HG03280 (cell line): ENCODE measurements at regions not wholly inside any gene's neighbourhood (a gene's known extent, or its start where the extent isn't known, plus 50 kb on each side); places are given as distances from the start of the nearest gene placed in this dataset.
A peak's percentile ranks its signal among the peaks of the same experiment; 100 is the strongest.
"Not testable (repeated sequence)": the region's sequence is repeated elsewhere in the genome, so short reads cannot be mapped to it uniquely, and the experiment has no call there.

ENCODE experiments used
- ATAC-seq: cut with Tn5 transposase; IDR thresholded peaks from one replicate; pipeline ENCODE4 v1.9.1; 2021; ENCODE audit warnings: mild to moderate bottlenecking, moderate library complexity; ENCODE audit not compliant: unreplicated experiment

DNA sequence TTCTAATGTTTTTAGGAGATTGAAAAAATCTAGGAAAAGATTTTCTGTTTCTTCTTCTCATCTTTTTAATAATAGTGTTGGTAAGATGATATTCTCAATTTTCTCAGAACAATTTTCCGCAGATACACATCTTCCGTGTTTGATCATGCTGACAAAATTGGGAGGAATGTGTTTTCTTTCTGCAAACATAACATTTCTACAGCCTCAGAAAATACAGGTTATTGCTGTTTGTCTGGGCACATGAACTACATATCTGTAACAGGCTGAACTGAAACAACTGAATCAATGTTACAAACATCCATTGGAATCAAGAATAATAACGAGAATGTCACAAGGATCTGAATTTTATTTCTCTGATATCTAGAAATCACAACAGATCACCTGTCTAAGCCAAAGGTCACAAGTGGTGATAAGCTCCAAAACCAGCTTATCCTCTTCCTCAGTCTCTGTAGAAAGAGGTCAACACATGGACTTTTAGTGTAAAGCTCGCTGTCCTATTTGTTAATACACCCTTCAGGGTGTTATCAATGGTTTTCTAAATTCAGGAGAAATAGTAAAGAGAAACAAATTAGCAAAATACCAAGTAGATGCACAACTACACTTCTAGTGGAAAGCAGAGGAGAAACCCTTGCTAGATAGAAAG lies 197.3 kb upstream of the MARCKS start:
- no peak for ATAC-seq

- ATAC-seq: no peak
Observed at GRCh38 chr6:113660819-113661218, 196.3 kb upstream of the MARCKS start.

DNA sequence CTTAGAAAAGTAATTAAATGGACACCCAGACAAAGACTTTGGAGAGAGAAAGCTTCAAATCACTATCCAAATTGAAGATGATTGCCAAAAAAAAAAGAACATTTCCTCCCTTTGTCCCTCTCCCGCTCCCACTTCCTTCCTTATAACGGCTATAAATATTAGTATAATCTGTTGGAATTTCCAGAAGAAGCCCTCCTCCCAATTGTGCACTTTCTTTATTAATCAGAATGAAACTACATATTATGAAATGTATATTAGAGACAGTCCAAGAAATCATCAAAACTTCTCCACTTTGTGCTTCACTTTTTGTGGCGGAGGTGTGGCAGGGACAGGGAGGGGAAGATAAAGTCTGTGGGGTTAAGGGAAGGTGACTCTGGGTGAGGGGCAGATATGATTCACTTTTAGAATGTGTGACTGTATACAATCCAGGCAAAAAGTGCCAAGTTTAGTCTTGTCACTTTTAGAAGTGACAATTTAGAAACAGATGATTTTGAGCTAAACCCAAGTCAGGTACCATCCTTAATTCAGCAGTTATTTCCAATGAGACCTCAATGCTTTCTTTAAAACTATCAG lies 195.0 kb upstream of the MARCKS start:
- ATAC-seq: no peak

DNA sequence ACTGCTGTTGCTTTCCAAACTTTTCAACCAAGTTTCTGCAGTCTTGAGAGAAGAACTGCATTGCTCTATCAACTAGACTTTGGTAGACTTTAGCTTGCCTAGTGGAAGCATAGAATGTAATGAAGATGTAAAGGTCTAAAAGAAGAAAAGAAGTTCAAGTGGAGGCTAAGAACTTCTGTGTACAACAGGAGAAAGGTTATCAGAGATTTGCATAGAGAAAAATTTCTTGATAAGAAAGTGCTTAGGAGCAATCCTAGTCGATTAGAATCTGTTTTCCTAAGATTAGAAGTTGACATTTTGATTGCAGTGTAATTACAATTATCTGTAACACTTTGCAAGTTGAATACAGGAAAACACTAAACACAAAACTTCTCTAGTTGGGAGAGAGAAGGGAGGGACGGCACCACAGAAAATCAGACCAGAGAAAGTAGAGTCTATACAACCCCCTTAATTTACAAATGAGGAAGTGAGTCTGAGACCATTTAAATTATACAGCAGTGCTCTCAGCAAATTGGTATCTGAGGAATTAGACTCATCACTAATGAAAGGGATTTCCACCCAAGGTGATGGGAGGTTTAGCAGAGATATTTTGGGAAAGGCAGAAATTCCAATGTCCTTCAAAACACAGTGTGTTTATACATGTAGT lies 194.3 kb upstream of the MARCKS start:
- ATAC-seq: peak; percentile 68

DNA sequence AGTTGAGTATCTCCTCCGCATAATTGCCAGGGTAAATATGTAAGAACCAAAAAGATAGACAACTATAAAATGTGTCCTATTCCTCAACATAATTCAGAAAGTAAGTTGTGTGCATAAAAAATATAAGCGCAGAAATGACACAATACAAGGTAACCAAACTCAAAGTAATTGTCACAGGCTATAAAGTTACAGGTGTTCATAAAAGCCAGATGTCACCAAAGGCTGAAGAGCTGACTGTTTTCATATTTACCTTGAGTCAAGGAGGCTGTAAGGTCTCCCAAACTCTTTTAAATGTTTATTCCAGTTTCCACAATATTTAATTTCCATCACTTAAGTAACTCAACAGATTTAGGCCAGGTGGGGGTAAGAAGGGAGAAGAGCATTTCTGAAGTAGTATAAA lies 192.2 kb upstream of the MARCKS start:
- no peak for ATAC-seq

- peak; percentile 76 for ATAC-seq
Observed at GRCh38 chr6:113668641-113669408, 188.3 kb upstream of the MARCKS start.

GRCh38 chr6:113669606-113670005 lies 187.5 kb upstream of the MARCKS start:
- no peak for ATAC-seq

DNA sequence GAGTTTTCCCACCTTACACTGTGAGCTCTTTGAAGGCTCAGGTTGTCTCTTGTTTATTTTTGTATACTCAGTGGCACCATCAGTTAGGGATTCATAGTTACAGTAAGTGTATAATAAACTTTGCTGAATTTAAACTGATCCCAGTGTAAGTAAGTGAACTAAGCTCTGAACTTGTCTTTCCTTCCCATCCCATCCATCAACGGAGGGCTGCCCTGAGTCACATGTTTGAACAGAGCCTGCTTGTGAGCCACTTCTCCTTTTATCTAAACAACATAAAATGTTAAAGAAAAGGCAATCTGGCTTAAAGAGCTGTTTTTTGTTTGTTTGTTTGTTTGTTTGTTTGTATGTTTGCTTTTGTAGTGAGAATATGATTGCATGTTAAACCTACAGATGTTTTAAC lies 185.7 kb upstream of the MARCKS start:
- ATAC-seq: no peak

- no peak for ATAC-seq
Observed at GRCh38 chr6:113672491-113673149, 184.5 kb upstream of the MARCKS start.

DNA sequence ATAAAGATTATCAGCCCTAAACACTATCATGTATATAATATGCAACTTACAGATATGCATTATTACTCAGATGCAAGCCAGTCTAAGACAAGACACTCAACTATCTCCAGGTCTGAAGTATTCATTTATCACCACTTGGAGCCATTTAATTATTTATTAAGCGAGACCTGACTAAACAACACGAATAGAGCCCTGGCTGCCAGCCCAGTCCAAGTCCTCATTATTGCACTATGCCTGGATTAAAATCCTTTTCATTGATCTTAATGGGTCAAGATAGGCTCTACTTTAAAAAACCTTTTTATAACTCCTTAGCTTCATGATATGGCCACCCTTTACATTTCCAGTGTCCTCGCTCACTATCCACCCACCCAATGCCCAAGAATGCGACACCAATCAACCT lies 183.1 kb upstream of the MARCKS start:
- ATAC-seq: no peak

DNA sequence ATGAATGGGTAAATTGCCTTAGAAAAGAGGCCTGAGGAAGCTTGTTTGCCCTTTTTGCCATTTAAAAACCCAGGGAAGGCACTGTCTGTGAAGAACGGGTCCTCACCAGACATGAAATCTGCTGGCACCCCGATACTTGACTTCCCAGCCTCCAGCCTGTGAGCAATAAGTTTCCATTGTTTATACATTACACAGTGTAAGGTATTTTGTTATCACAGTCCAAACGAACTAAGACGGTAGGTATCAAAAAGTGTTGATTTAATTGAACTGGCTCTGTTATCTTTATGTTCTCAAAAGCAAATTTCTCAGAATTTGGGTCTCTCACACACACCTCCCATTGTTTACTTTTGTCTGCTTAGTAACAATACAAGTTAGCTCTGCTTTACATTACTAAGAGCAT lies 181.1 kb upstream of the MARCKS start:
- no peak for ATAC-seq

- ATAC-seq: no peak
Observed at GRCh38 chr6:113676968-113677367, 180.2 kb upstream of the MARCKS start.

DNA sequence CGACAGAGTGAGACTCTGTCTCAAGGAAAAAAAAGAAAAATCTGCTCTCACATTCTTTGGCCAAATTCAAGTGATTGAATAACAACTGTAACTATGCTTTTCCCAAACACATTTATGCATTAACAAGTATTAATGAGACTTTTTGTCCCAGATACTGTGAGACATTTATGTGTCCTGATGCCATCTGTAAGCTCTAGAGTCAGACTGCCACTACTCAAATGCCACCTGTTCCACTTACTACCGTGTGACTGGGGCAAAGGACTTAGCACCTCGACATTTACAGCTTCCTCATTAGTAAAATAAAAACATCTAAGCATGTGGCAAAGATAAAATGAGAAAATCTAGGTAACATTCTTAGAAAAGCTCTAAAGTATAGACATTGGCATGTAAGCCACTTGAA lies 178.1 kb upstream of the MARCKS start:
- ATAC-seq: no peak

DNA sequence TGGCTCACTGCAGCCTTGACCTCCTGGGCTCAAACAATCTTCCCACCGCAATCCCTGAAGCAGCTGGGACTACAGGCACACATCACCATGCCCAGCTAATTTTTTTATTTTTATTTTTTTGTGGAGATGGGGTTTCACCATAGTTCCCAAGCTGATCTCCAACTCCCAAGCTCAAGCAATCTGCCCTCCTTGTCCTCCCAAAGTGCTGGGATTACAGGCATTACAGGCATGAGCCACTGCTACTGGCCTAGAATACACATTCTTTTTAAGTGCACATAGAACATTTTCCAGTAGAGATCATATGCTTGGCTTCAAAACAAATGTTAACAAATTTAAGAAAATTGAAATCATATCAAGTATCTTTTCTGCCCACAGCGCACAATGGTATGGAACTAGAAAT lies 176.8 kb upstream of the MARCKS start:
- no peak for ATAC-seq

GRCh38 chr6:113683968-113684367 lies 173.2 kb upstream of the MARCKS start:
- ATAC-seq: no peak

DNA sequence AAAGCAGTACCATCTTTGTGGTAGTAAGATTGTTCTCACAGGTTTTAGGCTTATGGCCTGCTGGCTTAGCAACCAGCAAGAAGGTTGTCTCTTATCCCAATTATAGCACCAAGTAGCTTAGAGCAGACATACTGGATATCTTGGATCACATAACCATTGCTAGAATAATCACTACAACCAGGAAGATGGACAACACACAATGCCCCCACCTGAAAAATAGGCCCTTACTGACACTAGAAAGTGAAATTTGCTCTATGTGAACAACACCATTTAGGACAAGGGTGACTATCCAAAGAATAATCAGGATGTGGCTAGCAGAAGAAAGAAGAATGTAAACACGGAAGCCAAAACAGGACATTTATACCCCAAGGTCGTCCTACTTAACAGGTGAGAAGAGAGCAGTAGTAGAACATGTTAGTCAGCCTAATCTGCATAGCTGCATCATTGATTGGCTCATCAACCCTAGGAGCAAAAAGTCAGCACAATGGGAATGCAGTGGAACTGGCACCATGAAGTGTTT lies 172.7 kb upstream of the MARCKS start:
- ATAC-seq: no peak

GRCh38 chr6:113686049-113686448 lies 171.1 kb upstream of the MARCKS start:
- ATAC-seq: no peak

GRCh38 chr6:113689620-113690019 lies 167.5 kb upstream of the MARCKS start:
- not testable (repeated sequence) for ATAC-seq

DNA sequence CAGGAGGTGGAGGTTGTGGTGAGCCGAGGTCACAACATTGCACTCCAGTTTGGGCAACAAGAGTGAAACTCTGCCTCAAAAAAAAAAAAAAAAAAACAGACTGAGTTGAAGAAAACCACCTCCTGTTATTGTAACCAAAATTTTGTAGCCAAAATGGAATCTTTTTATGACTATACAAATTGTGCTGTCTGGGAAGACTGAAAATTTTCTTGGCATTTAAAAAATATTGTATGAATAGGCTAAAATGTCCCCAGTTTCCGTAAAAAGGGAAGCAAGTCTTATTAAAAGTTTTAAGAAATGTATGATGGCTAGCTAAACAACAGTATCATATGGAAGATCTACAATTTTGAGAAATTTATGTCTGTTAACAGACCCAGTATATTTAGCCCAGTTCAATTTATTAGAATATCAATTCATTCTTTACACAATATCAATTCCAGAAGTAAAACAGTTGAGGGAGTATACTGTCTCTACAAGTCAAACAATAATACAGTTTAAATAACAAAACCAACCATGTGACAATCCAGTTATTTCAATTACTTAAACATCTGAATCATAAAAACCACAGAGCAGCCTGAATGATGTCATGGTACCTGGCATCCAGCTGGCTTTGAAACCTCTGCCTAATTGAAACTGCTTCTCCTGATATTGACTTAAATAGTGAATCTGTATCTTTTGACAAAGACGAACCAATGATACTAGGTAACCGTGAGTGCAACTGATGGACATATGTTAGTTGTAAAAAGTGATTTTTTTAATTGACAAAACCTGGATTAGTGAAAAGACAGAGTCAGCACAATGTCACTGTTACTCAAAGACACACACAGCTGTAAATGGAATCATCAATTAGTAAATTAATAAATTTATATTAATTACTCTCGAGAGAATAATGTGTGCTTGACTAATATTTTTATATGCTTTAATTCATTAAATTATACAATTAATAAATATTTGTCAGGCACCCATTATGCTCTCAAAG lies 166.6 kb upstream of the MARCKS start:
- ATAC-seq: peak; percentile 71

DNA sequence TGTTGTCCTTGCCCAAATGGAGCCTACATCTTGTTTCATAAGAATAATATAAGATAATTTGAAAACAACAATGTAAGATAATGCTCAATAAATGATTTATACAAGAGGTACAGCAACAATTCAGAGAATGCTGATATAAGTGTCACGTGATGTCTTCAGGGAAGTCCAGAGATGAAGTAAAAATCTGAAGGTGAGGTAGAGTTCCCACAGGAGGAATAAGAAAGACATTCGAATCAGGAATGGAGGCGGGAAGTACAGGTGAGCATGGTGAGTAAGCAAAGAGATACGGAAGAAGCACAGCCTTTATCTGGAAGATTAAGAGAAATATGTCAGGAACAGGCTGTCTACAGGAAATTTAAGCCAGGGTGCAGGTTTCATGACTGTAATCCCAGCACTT lies 165.9 kb upstream of the MARCKS start:
- ATAC-seq: no peak
